ENCODE measurements at regions not wholly inside any gene's neighbourhood (a gene's known extent, or its start where the extent isn't known, plus 50 kb on each side); places are given as distances from the start of the nearest gene placed in this dataset.

DNA sequence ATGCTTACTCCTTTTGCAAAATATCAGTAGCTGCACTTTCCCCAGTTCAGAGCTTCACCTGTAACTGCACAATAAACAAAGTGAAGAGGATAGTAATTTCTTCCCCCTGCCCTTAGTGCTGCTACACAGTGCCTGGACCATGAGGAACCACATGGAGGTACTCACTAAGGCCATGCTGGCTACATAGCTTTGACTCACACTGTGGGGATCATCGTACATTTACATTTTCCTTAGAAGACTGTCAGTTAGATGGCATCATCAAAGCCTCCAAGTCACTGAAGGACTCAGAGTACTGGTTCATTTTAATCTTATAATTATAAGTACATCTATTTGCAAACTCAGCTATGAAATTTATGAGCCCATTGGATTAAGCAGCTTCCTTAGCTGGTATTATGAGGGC, 1416.5 kb upstream of the CELF4 start:
- ChIA-PET POLR2A (ENCODE audit: low non-redundant PET) (no interaction called here), CTCF (no interaction called here)
- H3K27ac ChIP-seq, result no peak overlapping the region
- DNase-seq (ENCODE audit: low spot score), result no peak
- TF ChIP-seq, protein P1, sequence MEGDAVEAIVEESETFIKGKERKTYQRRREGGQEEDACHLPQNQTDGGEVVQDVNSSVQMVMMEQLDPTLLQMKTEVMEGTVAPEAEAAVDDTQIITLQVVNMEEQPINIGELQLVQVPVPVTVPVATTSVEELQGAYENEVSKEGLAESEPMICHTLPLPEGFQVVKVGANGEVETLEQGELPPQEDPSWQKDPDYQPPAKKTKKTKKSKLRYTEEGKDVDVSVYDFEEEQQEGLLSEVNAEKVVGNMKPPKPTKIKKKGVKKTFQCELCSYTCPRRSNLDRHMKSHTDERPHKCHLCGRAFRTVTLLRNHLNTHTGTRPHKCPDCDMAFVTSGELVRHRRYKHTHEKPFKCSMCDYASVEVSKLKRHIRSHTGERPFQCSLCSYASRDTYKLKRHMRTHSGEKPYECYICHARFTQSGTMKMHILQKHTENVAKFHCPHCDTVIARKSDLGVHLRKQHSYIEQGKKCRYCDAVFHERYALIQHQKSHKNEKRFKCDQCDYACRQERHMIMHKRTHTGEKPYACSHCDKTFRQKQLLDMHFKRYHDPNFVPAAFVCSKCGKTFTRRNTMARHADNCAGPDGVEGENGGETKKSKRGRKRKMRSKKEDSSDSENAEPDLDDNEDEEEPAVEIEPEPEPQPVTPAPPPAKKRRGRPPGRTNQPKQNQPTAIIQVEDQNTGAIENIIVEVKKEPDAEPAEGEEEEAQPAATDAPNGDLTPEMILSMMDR (conservative IDR thresholded peaks at IDR 0.05; ENCODE audit: low read depth), result no peak

DNA sequence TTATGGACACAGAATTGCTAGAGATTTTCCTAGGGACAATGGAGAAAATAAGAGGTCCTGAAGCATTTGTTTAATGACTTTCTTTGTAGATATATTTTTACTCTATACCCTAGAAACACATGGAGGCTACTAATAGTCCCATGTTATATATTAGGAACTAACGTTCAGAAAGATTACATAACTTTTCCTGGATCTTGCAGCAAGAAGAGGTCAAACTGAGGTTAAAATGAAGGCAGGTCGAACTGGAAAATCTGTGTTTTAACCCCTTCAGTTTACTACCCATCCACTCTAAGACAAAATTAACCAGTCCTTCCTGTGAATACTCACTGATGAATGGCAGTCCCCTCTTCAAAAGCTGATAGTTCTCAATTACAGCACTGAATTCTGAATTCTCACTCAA, 1415.8 kb upstream of the CELF4 start:
- TF ChIP-seq, protein P1 (conservative IDR thresholded peaks at IDR 0.05; ENCODE audit: low read depth), result no peak
- H3K27ac ChIP-seq, result no peak overlapping the region
- POLR2A ChIA-PET (ENCODE audit: low non-redundant PET), result no interaction called here
- CTCF ChIA-PET, result no interaction called here
- DNase-seq (ENCODE audit: low spot score), result no peak

DNA sequence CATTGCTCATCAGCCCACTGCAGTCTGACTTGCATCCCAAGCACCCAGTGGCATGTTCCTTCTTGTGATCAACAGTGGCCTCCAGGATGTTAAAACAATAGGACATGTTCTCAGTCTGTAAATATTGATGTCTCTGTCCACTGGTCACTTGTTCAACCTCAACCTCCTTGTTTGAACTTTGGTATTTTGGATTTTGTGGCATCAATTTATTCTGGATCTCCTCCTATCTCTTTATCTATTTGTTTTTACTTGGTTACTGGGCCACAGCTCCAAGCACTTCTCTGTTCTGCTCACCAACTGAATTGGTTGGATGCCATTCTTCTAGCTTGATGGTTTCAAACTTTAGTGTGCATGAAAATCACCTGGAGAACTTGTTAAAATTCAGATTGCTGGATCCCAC, 1414.8 kb upstream of the CELF4 start:
- ChIA-PET POLR2A (ENCODE audit: low non-redundant PET) (no interaction called here), CTCF (no interaction called here)
- no peak overlapping the region for H3K27ac ChIP-seq
- TF ChIP-seq, protein P1 (conservative IDR thresholded peaks at IDR 0.05; ENCODE audit: low read depth), result no peak
- DNase-seq (ENCODE audit: low spot score), result no peak

DNA sequence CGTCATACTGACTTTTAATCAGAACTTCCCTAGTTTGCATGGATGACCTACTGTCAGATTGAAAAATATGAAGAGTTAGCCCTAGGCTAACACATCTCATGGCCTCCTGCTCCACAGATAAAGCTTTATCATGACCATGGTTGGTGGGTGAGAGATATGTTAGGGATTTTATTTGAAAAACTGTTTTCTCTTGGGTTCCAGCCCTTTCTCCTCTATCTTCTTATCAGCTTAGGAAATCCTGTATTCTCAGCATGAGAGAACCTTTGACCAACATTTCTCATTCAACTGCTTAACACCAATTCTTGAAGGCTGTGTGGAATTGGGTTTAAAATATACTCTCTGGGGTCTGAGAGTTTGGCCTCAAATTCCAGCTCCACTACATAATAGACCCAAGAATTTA, 1407.0 kb upstream of the CELF4 start:
- no peak for DNase-seq (ENCODE audit: low spot score)
- CTCF ChIA-PET, result no interaction called here
- H3K27ac ChIP-seq, result no peak overlapping the region
- TF ChIP-seq, protein P1 (conservative IDR thresholded peaks at IDR 0.05; ENCODE audit: low read depth), result no peak
- POLR2A ChIA-PET (ENCODE audit: low non-redundant PET), result no interaction called here

DNA sequence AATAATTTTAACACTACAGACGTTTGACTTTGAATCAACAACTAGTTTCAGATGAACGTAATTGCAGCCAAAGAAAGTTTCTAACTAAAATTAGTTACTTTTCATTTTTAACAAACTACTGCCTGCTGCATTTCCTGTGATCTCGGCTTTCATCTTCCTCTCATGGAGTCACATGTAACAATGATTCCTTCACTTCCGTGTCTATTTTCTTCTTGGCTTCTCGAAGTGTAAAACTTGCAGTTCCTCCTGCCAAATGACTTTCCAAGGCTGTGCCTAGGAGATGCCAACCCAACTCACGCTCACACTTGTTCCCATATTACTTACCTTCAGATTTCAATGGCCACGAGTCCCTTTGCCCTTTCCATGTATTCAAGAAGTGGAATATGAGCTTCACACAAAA, 1406.3 kb upstream of the CELF4 start:
- DNase-seq (ENCODE audit: low spot score), result no peak
- ChIA-PET CTCF (no interaction called here), POLR2A (ENCODE audit: low non-redundant PET) (no interaction called here)
- H3K27ac ChIP-seq, result no peak overlapping the region
- TF ChIP-seq, protein P1 (conservative IDR thresholded peaks at IDR 0.05; ENCODE audit: low read depth), result no peak

DNA sequence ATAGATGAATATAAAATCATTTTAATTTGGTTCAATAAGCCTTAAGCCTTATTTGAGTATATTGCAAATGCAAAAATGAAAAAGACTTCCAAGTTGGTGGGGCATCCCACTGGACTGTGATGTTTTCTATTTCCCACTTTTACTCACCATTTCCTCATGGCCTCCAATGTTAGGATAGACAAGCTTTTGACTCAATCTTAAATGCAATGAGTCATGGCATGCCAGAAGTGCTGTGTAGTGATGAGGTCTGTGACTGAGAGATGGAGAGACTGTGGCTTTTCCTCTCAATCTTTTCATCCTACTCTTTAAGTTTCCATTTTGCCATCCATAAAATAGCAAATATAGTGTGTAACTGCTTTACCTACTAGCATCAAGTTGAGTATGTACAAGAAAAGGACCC, 1401.2 kb upstream of the CELF4 start:
- ChIA-PET POLR2A (ENCODE audit: low non-redundant PET) (no interaction called here), CTCF (no interaction called here)
- no peak for DNase-seq (ENCODE audit: low spot score)
- no peak overlapping the region for H3K27ac ChIP-seq
- TF ChIP-seq, protein P1 (conservative IDR thresholded peaks at IDR 0.05; ENCODE audit: low read depth), result no peak

Measured in RWPE1 (cell line).